ENCODE measurements at regions not wholly inside any gene's neighbourhood (a gene's known extent, or its start where the extent isn't known, plus 50 kb on each side); places are given as distances from the start of the nearest gene placed in this dataset.
"Not testable (repeated sequence)": the region's sequence is repeated elsewhere in the genome, so short reads cannot be mapped to it uniquely, and the experiment has no call there.

DNA sequence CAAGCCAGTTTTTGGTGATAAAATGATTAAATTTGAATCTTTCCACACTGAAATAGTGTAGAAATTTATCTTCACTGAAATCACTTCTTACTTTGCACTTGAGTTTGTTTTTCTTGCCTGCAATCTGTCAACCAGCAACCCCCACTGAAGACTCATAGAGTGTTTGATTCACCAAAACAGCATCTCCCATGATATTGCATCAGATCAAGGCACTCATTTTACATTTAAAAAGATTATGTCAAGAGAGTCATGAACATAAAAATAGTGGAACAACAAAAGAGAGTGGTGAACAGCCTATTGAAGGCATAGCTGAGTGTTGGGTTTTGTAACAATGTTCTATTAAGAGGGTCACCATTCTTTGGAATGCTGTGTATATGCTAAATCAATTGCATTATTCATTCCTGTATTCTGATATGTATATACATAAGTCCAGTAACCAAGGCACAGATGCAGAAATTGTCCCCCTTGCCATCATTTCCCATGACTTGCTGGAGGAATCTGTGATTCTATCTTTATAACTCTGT lies 1934.9 kb downstream of the ARAP2 start:
- H3K9me3 ChIP-seq (ENCODE audit: low read length), result no peaks in the 10 kb centered on the region
- H3K4me1 ChIP-seq (ENCODE audit: insufficient read depth, low read length), result no peaks in the 10 kb centered on the region
- no peaks in the 10 kb centered on the region for H3K27me3 ChIP-seq (ENCODE audit: control insufficient read depth in 1 of 2, insufficient read depth in 2 of 2, low read length in 2 of 2)
- no peaks in the 10 kb centered on the region for H3K36me3 ChIP-seq (ENCODE audit: insufficient read depth, low read length)
- no peak overlapping the region for H3K4me3 ChIP-seq (ENCODE audit: low read depth in 1 of 2, low read length in 2 of 2)
- no peak overlapping the region for H3K27ac ChIP-seq (ENCODE audit: low read depth, low read length)
- H3K9ac ChIP-seq (ENCODE audit: low read length), result no peak overlapping the region

DNA sequence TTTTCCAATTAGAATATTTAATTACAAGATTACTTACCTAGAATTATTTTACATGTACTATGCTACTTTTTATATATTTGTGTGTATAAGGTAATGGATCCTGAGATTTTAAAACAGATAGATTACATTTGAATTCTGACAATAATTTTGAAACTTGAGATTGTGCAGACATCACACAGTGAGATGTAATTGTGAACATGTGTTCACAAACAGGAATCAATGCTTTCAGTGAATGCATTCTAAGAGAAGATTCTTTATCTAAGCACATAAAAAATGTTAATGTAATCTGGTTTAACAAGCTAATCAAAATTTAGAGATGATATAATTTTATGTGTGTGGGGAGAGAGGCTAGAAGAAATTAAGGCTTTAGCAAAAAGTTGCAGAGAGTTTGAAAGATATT lies 1925.5 kb downstream of the ARAP2 start:
- no peaks in the 10 kb centered on the region for H3K4me1 ChIP-seq (ENCODE audit: insufficient read depth, low read length)
- H3K36me3 ChIP-seq (ENCODE audit: insufficient read depth, low read length), result no peaks in the 10 kb centered on the region
- H3K27me3 ChIP-seq (ENCODE audit: control insufficient read depth in 1 of 2, insufficient read depth in 2 of 2, low read length in 2 of 2), result no peaks in the 10 kb centered on the region
- H3K9ac ChIP-seq (ENCODE audit: low read length), result no peak overlapping the region
- H3K9me3 ChIP-seq (ENCODE audit: low read length), result no peaks in the 10 kb centered on the region
- no peak overlapping the region for H3K27ac ChIP-seq (ENCODE audit: low read depth, low read length)
- H3K4me3 ChIP-seq (ENCODE audit: low read depth in 1 of 2, low read length in 2 of 2), result no peak overlapping the region

DNA sequence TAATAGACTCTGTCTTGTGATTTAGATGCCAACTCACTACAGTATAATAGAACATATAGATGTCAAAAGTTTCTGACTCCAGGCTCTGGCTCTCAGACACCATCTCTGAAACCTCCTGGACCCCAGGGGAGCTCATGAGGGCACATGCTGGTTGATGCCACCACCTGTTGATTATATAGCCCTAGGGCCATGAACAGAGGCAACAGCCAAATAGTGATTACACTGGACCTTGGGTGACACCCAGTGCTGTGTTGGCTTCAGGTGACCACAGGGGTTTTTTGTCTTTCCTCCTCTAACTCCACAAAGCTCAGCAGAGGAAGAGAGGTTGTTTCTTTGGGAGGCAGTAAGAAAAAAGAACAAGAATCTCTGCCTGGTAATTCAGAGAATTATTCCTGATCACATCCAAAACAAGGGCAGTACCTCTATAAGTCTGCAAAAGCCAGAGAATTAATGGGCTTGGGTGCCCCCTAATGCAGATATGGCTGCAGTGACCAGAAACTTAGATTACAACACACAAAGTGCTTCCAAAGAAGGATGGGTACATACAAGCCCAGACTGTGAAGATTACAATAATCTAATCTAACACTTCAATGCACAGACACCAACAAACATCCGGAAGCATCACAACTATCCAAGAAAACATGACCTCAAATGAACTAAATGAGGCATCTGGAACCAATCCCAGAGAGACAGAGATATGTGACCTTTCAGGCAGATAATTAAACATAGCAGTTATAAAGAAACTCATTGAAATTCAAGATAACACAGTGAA lies 1920.6 kb downstream of the ARAP2 start:
- H3K27ac ChIP-seq (ENCODE audit: low read depth, low read length), result no peak overlapping the region
- H3K27me3 ChIP-seq (ENCODE audit: control insufficient read depth in 1 of 2, insufficient read depth in 2 of 2, low read length in 2 of 2), result no peaks in the 10 kb centered on the region
- H3K4me3 ChIP-seq (ENCODE audit: low read depth in 1 of 2, low read length in 2 of 2), result no peak overlapping the region
- no peaks in the 10 kb centered on the region for H3K36me3 ChIP-seq (ENCODE audit: insufficient read depth, low read length)
- no peaks in the 10 kb centered on the region for H3K4me1 ChIP-seq (ENCODE audit: insufficient read depth, low read length)
- no peak overlapping the region for H3K9ac ChIP-seq (ENCODE audit: low read length)
- H3K9me3 ChIP-seq (ENCODE audit: low read length), result no peaks in the 10 kb centered on the region

DNA sequence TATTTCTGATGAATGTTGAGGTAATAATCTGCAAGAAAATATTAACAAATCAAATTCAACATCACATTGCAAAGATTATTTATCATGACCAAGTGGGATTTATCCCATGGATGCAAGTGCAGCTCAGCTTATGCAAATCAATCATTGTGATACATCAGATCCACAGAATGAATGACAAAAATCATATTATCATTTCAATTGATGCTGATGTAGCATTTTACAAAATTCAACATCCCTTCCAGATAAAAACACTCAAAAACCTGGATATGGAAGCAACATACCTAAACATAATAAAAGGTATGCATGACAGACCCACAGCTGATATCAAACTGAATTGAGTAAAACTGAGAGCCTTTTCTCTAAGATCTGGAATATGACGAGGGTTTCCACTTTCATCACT lies 1915.4 kb downstream of the ARAP2 start:
- no peaks in the 10 kb centered on the region for H3K36me3 ChIP-seq (ENCODE audit: insufficient read depth, low read length)

DNA sequence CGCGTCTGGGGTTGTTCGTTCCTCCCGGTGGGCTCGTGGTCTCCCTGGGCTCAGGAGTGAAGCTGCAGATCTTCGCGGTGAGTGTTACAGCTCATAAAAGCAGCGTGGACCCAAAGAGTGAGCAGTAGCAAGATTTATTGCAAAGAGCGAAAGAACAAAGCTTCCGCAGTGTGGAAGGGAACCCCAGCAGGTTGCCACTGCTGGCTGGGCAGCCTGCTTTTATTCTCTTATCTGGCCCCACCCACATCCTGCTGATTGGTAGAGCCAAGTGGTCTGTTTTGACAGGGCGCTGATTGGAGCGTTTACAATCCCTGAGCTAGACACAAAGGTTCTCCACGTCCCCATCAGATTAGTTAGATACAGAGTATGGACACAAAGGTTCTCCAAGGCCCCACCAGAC lies 1909.2 kb downstream of the ARAP2 start:
- H3K9ac ChIP-seq (ENCODE audit: low read length); H3K4me1 ChIP-seq (ENCODE audit: insufficient read depth, low read length); H3K27me3 ChIP-seq (ENCODE audit: control insufficient read depth in 1 of 2, insufficient read depth in 2 of 2, low read length in 2 of 2); H3K9me3 ChIP-seq (ENCODE audit: low read length); H3K36me3 ChIP-seq (ENCODE audit: insufficient read depth, low read length); H3K4me3 ChIP-seq (ENCODE audit: low read depth in 1 of 2, low read length in 2 of 2); H3K27ac ChIP-seq (ENCODE audit: low read depth, low read length): not testable (repeated sequence)

More for the DNA sequence above, 1915.4 kb downstream of the ARAP2 start:
- H3K27ac ChIP-seq (ENCODE audit: low read depth, low read length), result no peak overlapping the region
- H3K9ac ChIP-seq (ENCODE audit: low read length), result no peak overlapping the region
- H3K9me3 ChIP-seq (ENCODE audit: low read length), result no peaks in the 10 kb centered on the region
- H3K4me3 ChIP-seq (ENCODE audit: low read depth in 1 of 2, low read length in 2 of 2), result no peak overlapping the region
- H3K4me1 ChIP-seq (ENCODE audit: insufficient read depth, low read length), result no peaks in the 10 kb centered on the region
- no peaks in the 10 kb centered on the region for H3K27me3 ChIP-seq (ENCODE audit: control insufficient read depth in 1 of 2, insufficient read depth in 2 of 2, low read length in 2 of 2)

- H3K4me3 ChIP-seq (ENCODE audit: low read depth in 1 of 2, low read length in 2 of 2), result not testable (repeated sequence)
Measured at GRCh38 chr4:34335556-34335955, 1908.8 kb downstream of the ARAP2 start.

GRCh38 chr4:34362654-34363053 lies 1881.7 kb downstream of the ARAP2 start:
- no peaks in the 10 kb centered on the region for H3K9me3 ChIP-seq (ENCODE audit: low read length)

More at GRCh38 chr4:34335556-34335955, 1908.8 kb downstream of the ARAP2 start:
- not testable (repeated sequence) for H3K27me3 ChIP-seq (ENCODE audit: control insufficient read depth in 1 of 2, insufficient read depth in 2 of 2, low read length in 2 of 2); H3K27ac ChIP-seq (ENCODE audit: low read depth, low read length); H3K36me3 ChIP-seq (ENCODE audit: insufficient read depth, low read length); H3K9me3 ChIP-seq (ENCODE audit: low read length); H3K9ac ChIP-seq (ENCODE audit: low read length); H3K4me1 ChIP-seq (ENCODE audit: insufficient read depth, low read length)

DNA sequence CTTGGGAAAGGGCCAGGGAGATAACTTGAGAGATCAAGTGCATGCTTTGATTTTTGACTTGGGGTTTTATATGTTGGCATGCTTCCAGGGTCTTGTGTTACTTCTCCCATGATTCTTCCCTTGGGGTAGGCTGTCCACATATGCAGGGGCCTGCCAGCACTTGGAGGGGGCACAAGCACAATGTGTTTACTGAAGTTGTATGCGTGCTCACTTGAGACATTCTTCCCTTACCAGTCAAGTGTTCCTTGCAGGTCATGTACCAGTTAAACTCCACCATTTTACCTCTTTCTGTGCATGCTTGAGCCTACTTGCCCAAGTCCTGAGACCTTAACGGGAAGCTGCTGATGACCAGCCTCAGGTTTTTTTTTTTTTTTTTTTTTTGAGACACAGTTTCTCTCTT lies 1880.5 kb downstream of the ARAP2 start:
- Histone ChIP-seq H3K4me3 (ENCODE audit: low read depth in 1 of 2, low read length in 2 of 2) (no peak overlapping the region), H3K4me1 (ENCODE audit: insufficient read depth, low read length) (no peaks in the 10 kb centered on the region), H3K9ac (ENCODE audit: low read length) (no peak overlapping the region), H3K36me3 (ENCODE audit: insufficient read depth, low read length) (no peaks in the 10 kb centered on the region), H3K9me3 (ENCODE audit: low read length) (no peaks in the 10 kb centered on the region), H3K27me3 (ENCODE audit: control insufficient read depth in 1 of 2, insufficient read depth in 2 of 2, low read length in 2 of 2) (no peaks in the 10 kb centered on the region), H3K27ac (ENCODE audit: low read depth, low read length) (no peak overlapping the region)

More at GRCh38 chr4:34362654-34363053, 1881.7 kb downstream of the ARAP2 start:
- H3K4me1 ChIP-seq (ENCODE audit: insufficient read depth, low read length), result no peaks in the 10 kb centered on the region
- no peak overlapping the region for H3K9ac ChIP-seq (ENCODE audit: low read length)
- no peaks in the 10 kb centered on the region for H3K27me3 ChIP-seq (ENCODE audit: control insufficient read depth in 1 of 2, insufficient read depth in 2 of 2, low read length in 2 of 2)
- no peak overlapping the region for H3K4me3 ChIP-seq (ENCODE audit: low read depth in 1 of 2, low read length in 2 of 2)
- H3K36me3 ChIP-seq (ENCODE audit: insufficient read depth, low read length), result no peaks in the 10 kb centered on the region
- no peak overlapping the region for H3K27ac ChIP-seq (ENCODE audit: low read depth, low read length)

DNA sequence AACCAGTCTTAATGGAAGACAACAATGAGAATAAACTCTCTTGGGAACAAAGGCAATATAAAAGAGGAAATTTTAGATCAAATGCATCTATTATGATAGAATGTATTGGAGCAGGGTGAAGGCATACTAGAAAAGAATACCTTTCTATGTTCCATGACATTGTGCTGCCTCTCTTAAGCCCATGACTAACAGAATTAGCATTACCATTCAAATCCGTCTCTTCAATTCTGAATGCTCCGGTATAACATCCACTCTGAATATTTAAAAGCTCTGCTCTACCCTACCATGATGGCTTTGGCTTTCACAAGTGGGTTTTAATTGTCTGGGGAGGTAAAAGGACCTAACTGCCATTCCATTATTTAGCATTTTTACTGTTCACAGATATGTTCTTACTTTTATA lies 1878.4 kb downstream of the ARAP2 start:
- H3K4me1 ChIP-seq (ENCODE audit: insufficient read depth, low read length), result no peaks in the 10 kb centered on the region
- H3K4me3 ChIP-seq (ENCODE audit: low read depth in 1 of 2, low read length in 2 of 2), result no peak overlapping the region
- no peak overlapping the region for H3K27ac ChIP-seq (ENCODE audit: low read depth, low read length)
- no peaks in the 10 kb centered on the region for H3K9me3 ChIP-seq (ENCODE audit: low read length)
- no peaks in the 10 kb centered on the region for H3K27me3 ChIP-seq (ENCODE audit: control insufficient read depth in 1 of 2, insufficient read depth in 2 of 2, low read length in 2 of 2)
- no peak overlapping the region for H3K9ac ChIP-seq (ENCODE audit: low read length)
- H3K36me3 ChIP-seq (ENCODE audit: insufficient read depth, low read length), result no peaks in the 10 kb centered on the region

DNA sequence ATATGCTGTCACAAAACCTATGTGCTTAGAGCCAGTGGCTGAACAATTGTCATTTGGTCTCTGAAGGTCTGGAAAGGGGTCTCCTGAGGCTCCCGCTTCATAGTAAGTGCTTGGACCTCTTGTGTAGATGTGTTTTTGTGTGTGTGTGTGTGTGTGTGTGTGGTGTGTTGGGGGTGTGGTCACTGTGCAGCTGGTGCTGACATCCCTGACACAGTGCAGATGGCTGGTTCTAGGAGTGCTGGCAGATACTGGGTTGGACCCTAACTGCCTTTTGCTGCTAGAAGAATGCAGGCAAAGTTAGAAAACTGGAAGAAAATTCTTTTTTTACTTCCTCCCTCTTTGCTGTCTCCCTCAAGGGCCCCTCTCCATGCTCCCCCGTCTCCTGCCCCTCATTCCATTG lies 1872.6 kb downstream of the ARAP2 start:
- Histone ChIP-seq H3K27ac (ENCODE audit: low read depth, low read length) (no peak overlapping the region), H3K4me3 (ENCODE audit: low read depth in 1 of 2, low read length in 2 of 2) (no peak overlapping the region), H3K9me3 (ENCODE audit: low read length) (no peaks in the 10 kb centered on the region)

GRCh38 chr4:34372815-34373214 lies 1871.5 kb downstream of the ARAP2 start:
- no peak overlapping the region for H3K27ac ChIP-seq (ENCODE audit: low read depth, low read length)
- no peak overlapping the region for H3K4me3 ChIP-seq (ENCODE audit: low read depth in 1 of 2, low read length in 2 of 2)
- no peaks in the 10 kb centered on the region for H3K4me1 ChIP-seq (ENCODE audit: insufficient read depth, low read length)
- no peaks in the 10 kb centered on the region for H3K9me3 ChIP-seq (ENCODE audit: low read length)
- H3K36me3 ChIP-seq (ENCODE audit: insufficient read depth, low read length), result no peaks in the 10 kb centered on the region
- H3K9ac ChIP-seq (ENCODE audit: low read length), result no peak overlapping the region
- H3K27me3 ChIP-seq (ENCODE audit: control insufficient read depth in 1 of 2, insufficient read depth in 2 of 2, low read length in 2 of 2), result no peaks in the 10 kb centered on the region

More for the DNA sequence above, 1872.6 kb downstream of the ARAP2 start:
- Histone ChIP-seq H3K9ac (ENCODE audit: low read length) (no peak overlapping the region), H3K36me3 (ENCODE audit: insufficient read depth, low read length) (no peaks in the 10 kb centered on the region), H3K4me1 (ENCODE audit: insufficient read depth, low read length) (no peaks in the 10 kb centered on the region), H3K27me3 (ENCODE audit: control insufficient read depth in 1 of 2, insufficient read depth in 2 of 2, low read length in 2 of 2) (no peaks in the 10 kb centered on the region)

GRCh38 chr4:34373456-34373855 lies 1870.9 kb downstream of the ARAP2 start:
- H3K27ac ChIP-seq (ENCODE audit: low read depth, low read length), result no peak overlapping the region
- no peaks in the 10 kb centered on the region for H3K9me3 ChIP-seq (ENCODE audit: low read length)
- H3K9ac ChIP-seq (ENCODE audit: low read length), result no peak overlapping the region
- no peaks in the 10 kb centered on the region for H3K4me1 ChIP-seq (ENCODE audit: insufficient read depth, low read length)
- H3K27me3 ChIP-seq (ENCODE audit: control insufficient read depth in 1 of 2, insufficient read depth in 2 of 2, low read length in 2 of 2), result no peaks in the 10 kb centered on the region
- H3K4me3 ChIP-seq (ENCODE audit: low read depth in 1 of 2, low read length in 2 of 2), result no peak overlapping the region
- no peaks in the 10 kb centered on the region for H3K36me3 ChIP-seq (ENCODE audit: insufficient read depth, low read length)
